GM23338 (cell line): ENCODE measurements at regions not wholly inside any gene's neighbourhood (a gene's known extent, or its start where the extent isn't known, plus 50 kb on each side); places are given as distances from the start of the nearest gene placed in this dataset.

Experiments
- CTCF ChIP-seq, 2 experiments: fragments of 200-600 bp in 1 of 2; sonication (generic) in 1 of 2; conservative IDR thresholded peaks; 2 replicates each; pipeline versions ENCODE4 v1.5.1 to v1.6.1; 2016 to 2017; ENCODE audit warnings: antibody characterized with exemption in 2 of 2, low read depth in 2 of 2, mild to moderate bottlenecking in 2 of 2, moderate library complexity in 1 of 2
- EZH2 ChIP-seq: fragments of 200-600 bp; sonication (generic); IDR thresholded peaks from one replicate; pipeline ENCODE4 v1.8.0; 2017; ENCODE audit warnings: antibody characterized with exemption, mild to moderate bottlenecking, low read depth; ENCODE audit not compliant: unreplicated experiment
- EZH2phosphoT487 ChIP-seq: fragments of 200-600 bp; sonication (generic); IDR thresholded peaks from one replicate; pipeline ENCODE4 v1.8.1; 2018; ENCODE audit warnings: antibody characterized with exemption; ENCODE audit not compliant: unreplicated experiment
- JUNB ChIP-seq: IDR thresholded peaks from one replicate; pipeline ENCODE4 v1.6.1; 2016; ENCODE audit warnings: antibody characterized with exemption; ENCODE audit not compliant: unreplicated experiment
- POLR2AphosphoS5 ChIP-seq: IDR thresholded peaks from 2 replicates; pipeline ENCODE4 v1.6.1; 2016; ENCODE audit warnings: antibody characterized with exemption, low read depth
- REST ChIP-seq: IDR thresholded peaks from one replicate; pipeline ENCODE4 v1.6.1; 2018; ENCODE audit warnings: antibody characterized with exemption; ENCODE audit not compliant: unreplicated experiment
- ZNF331 ChIP-seq: fragments of 250-450 bp; sonication (Bioruptor Pico); IDR thresholded peaks from 2 replicates; pipeline ENCODE4 v1.5.0; 2020; ENCODE audit warnings: low read depth, mild to moderate bottlenecking, moderate library complexity

- TF ChIP-seq CTCF (conservative IDR thresholded peaks at IDR 0.05; ENCODE audit: low read depth in 2 of 2) (no peak), EZH2 (no peak), POLR2AphosphoS5 (no peak), REST (no peak), EZH2phosphoT487 (no peak), ZNF331 (CRISPR knock-in tag) (no peak), JUNB (no peak)
These were observed 784.6 kb upstream of the ZNF608 start for GRCh38 chr5:125530833-125531615.
